ENCODE measurements at regions not wholly inside any gene's neighbourhood (a gene's known extent, or its start where the extent isn't known, plus 50 kb on each side); places are given as distances from the start of the nearest gene placed in this dataset.

DNA sequence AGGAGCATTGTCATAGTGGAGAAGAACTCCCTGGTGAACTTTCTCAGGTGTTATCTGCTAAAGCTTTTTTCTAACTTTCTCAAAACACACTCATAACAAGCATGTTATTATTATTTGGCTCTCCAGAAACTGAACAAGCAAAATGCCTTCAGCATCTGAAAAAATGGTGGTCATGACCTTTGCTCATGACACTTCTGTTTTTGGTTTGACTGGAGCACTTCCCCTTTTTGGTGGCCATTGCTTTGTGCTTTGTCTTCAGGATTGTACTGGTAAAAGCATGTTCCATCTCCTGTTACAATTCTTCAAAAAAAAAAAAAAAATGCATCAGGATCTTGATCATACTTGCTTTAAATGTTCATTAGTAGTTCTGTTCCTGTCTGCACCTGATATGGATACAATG is 1241.6 kb upstream of the USP15 start:
- DNase-seq (ENCODE audit: low read depth, low spot score), result no peak

DNA sequence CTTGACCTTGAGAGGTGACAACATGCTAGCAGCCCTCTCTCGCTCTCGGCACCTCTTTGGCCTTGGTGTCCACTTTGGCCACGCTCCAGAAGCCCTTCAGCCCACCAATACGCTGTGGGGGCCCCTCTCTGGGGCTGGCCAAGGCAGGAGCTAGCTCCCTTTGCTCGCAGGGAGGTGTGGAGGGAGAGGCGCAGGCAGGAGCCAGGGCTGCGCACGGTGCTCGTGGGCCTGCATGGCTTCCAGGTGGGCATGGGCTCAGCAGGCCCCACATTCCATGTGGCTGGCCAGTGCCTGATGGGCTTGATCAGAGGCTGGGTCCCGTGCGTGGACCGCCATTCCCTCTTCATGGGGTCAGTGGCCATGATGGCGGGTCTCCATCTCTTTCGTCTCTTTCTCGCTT is 1237.0 kb upstream of the USP15 start:
- no peak for DNase-seq (ENCODE audit: low read depth, low spot score)

GRCh38 chr12:61029516-61029915 is 1230.7 kb upstream of the USP15 start:
- DNase-seq (ENCODE audit: low read depth, low spot score), result no peak

- DNase-seq (ENCODE audit: low read depth, low spot score), result no peak
Observed at GRCh38 chr12:61037792-61038191, 1222.4 kb upstream of the USP15 start.

- DNase-seq (ENCODE audit: low read depth, low spot score), result no peak
Observed at GRCh38 chr12:61043838-61044237, 1216.4 kb upstream of the USP15 start.

GRCh38 chr12:61044766-61045165 is 1215.4 kb upstream of the USP15 start:
- no peak for DNase-seq (ENCODE audit: low read depth, low spot score)

DNA sequence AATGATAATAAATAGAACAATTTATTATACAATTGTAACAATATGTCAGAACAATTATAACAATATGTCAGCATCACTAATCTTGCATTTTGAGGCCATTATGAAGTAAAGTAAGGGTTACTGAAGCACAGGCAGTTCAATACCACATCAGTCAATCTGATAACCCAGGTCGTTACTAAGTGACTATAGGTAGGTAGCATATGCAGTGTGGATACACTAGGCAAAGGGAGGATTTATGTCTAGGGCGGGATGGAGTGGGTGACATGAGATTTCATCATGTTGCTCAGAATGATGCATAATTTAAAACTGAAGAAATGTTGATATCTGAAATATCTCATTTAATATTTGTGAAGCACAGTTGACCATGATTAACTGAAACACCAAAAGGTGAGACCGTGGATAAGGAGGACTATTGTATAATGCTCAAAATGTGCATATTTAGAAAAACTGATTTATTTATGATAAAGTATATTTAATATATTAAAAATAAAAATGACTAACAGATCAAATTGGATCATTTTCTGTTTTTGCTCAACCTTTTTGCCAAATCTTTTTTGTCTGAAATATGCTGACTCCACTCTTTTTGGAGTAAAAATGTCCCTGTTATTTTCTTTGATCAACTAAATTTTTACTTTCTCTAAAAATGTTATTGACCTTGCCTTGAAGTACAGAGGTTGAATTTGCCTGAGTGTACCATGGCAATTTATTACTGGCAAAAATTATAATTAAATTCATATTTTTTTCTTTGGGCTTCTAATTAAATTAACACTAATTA is 1189.4 kb upstream of the USP15 start:
- DNase-seq (ENCODE audit: low read depth, low spot score), result no peak

DNA sequence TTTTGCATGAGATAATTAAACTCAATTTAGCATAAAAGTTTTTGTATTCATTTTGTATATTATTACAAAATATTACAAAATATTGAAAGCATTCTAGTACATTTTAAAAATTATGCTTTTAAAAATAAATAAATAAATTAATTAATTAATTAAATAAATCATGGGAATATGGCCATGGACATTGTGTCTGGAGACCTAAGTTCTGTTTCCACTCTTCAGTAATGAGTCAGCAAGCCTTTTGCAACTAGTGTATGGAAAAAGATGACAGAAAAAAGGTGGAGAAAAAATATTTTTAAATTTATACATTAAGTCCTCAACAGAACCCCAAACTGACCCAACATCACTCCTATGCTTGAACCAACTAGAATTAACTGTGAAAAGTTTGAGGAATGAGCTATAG is 1187.5 kb upstream of the USP15 start:
- no peak for DNase-seq (ENCODE audit: low read depth, low spot score)

GRCh38 chr12:61095111-61095510 is 1165.1 kb upstream of the USP15 start:
- no peak for DNase-seq (ENCODE audit: low read depth, low spot score)

DNA sequence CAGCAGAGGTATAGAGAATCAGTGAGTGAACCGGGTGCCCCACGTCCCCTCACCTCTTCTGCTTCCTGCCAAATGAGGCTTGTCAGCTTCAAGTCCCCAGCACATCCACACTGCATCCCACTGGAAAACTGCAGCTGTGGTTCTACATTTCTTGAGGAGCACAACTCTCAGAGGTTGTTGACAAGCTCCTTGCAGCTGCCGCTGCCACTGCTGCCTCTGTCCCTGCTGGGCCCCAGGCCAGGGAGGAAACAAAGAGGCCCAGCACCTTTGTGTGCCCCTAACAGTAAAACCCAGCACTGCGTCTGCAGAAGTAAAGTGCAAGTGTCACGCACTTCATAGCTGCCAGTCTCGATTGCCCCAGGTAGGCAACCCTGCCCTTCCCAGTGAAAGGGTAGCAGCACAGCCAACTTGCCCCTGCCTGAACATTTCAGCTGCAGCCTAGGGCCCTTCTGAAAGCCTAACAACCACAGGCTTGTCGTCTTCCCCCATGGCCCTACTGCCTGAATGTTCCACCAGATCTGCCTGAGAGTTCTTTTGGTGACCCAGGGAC is 1162.1 kb upstream of the USP15 start:
- no peak for DNase-seq (ENCODE audit: low read depth, low spot score)

DNA sequence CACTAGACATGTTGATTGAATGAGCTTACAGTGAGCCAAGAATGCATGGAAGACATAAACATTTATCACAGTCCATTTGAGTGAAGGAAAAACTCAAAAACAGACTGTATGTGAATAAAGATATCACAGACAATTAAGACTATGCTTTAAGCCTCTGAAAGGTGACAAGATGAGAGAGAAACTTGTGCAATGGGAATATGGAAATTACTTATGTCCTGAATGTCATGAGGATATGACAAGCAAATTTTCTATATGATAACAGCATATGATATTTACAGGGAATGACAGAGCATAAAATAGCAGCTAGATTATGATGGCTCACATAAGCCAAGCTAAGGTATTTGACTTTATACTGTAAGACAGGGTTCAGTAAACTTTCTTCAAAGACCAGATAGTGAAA is 1153.1 kb upstream of the USP15 start:
- no peak for DNase-seq (ENCODE audit: low read depth, low spot score)

DNA sequence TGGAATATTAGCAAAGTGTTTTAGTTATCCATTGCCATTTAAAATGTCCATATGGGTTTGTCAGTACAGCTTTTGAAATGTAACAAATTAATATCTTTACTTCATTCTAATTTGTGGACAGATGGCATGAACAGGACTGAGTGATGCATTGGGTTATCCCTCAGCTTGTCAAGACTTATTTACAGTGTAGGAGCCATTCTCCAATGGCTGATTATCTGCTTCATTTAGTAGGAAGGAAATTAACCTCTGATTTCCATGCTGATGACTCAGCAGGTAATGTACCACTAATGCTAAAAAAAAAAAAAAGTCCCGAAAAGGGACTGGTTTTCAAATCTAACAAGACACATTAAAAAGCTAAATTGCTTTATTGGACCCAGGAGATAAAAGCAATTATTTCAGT is 1149.0 kb upstream of the USP15 start:
- no peak for DNase-seq (ENCODE audit: low read depth, low spot score)

DNA sequence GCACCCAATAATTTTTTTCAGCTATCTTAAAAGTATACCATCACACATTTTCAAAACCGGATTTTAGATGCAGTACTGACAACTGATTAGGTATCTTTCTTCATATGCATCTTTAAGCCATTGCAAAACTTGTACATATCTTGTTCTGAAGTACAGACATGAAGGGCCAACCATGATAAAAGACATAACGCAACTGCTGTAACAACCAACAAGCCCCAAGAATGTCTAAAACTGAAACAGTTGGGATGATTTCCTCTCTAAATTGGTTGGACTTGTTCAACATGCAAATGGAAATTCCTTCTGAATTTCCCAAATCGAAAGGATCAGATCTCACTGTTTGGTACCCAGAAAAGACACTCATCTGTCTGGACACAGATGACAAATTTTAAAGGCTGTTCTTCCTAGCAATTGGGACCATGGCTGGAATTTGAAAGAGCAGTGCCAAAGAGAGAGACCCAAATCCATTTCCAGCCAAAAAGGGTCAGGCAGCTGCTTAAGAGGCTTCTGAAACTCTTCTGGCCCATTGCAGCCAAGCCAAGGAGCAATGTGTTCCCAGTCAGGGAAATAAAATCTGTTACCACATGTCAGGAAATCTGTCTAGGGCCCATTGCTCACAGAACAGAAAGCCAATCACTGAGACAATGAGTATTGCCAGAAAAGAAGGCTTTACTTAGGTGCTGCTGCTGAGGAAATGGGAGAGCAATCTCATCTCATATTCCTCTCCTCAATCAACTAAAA is 1122.4 kb upstream of the USP15 start:
- no peak for DNase-seq (ENCODE audit: low read depth, low spot score)

DNA sequence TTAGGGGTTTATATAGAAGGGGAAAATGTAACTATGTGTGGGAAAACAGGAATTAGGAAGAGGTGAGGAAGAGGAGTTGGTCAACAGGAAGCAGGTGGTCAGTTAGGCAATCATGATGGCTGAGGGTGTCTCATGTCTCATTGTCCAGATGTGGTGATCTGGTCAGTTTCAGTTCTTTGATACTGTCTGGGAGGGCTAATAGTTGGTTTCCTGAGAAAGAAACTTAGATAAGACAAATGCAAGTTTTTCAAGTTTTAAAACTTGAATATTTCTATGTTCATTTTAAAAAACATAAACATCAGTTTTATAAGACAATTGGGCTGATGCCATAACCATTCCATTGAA is 1121.8 kb upstream of the USP15 start:
- no peak for DNase-seq (ENCODE audit: low read depth, low spot score)

DNA sequence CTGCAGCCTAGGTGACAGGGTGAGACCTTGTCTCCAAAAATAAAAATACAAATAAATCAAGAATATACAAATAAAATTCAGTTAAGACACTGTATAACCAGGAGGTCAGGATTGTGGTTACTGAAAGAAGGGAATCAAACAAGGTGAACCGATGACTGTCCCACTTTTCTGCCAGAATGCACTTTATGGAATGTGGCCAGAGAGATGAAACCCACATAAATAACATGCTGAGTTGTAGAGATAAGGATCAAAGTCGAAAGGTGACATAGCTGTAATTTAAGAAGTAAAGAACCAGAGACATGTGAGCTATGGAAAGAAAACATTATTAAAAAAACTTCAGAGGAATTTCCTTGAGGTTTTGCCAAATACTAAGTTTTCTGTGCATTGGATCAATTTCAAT is 1098.2 kb upstream of the USP15 start:
- no peak for DNase-seq (ENCODE audit: low read depth, low spot score)

DNA sequence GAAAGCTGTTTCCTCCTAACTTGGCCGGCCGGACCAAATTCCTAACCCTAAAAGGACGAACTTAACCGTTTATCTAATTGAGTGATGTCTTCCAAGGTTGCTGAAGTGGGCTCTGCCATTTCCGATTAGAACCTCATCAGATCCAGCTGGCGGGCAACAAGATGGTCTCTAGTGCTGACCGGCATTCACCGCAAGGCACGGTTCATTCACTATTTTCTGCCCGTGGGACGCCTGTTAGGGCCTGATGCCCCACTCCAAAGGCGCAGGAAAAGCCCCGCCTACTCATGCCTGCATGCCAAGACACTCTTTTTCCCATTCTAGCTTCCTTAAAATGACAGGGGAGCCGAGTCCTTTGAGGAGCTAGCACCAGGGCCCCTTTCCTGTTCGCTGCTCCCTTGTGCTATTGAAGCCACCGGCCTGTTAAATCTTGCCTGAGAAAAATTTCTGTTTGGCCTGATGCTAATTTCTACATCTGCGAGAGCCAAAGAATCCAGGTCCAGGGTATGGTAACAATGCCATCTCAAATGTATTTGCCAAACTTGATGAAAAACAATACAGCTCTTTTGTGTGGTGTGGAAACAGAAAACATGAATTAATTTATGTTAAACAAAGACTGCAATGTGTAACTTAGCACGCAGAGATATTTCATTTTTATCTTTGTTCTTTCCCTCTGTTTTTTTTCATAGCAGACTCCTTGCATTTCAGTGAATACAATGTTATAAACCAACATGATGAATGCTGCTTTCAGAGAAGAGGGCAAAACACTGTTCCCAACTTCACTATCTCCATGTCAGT is 1071.2 kb upstream of the USP15 start:
- no peak for DNase-seq (ENCODE audit: low read depth, low spot score)

- DNase-seq (ENCODE audit: low read depth, low spot score), result no peak
Observed at GRCh38 chr12:61213646-61214045, 1046.6 kb upstream of the USP15 start.

DNA sequence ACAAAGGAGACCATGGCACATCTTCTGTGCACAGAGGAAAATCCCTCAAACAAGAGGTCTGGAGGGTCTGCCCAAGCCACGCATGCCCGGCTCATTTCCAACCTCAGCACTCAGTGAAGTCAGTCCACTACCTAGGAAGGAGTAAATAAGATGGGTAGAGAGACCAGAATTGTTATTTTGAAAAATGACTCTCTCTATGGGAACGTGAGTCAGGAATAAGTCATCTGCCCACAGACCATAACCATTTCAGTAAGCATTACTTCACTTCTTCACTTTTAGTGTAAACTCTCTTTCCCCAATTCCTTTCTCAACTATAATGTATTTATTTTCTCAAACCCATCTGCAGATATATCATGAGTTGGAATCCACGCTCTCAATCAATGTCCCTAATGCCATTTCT is 1039.9 kb upstream of the USP15 start:
- DNase-seq (ENCODE audit: low read depth, low spot score), result no peak

GRCh38 chr12:61232040-61232439 is 1028.2 kb upstream of the USP15 start:
- DNase-seq (ENCODE audit: low read depth, low spot score), result no peak

- DNase-seq (ENCODE audit: low read depth, low spot score), result no peak
Observed at GRCh38 chr12:61250303-61250702, 1009.9 kb upstream of the USP15 start.

DNA sequence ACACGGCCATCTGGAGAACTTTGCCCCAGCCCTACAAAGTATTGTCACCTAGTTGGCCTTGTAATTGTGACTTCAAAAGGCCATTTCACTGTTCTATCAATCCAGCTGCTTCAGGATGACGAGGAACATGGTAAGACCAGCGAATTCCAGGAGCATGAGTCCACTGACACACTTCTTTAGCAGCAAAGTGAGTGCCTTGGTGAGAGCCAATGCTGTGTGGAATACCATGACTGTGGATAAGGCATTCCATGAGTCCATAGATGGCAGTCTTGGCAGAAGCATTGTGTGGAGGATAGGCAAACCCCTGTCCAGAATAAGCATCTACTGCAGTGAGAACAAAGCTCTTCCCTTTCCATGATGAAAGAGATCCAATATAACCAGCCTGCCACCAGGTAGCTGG is 1009.1 kb upstream of the USP15 start:
- DNase-seq (ENCODE audit: low read depth, low spot score), result no peak

DNA sequence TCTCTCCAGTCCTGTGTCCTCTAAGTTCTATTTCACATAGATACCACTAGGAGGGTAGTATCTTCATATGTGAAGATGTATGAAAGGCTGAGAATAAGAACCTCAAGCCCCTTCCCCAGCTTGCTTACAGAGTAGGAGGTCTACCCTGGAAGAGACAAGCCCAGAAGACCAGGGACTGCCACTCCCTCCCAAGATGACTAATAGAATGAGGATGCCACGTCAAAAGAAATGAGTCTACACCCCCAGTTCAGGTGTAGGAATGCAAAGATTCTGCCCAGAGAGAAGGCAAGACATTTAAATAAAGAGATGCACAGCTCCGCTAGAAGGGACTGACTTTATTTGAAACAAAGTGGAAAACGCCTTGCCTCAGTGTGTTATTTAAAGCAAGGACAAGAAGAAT is 1006.0 kb upstream of the USP15 start:
- DNase-seq (ENCODE audit: low read depth, low spot score), result no peak
